Loucy (cell line): ENCODE measurements at regions not wholly inside any gene's neighbourhood (a gene's known extent, or its start where the extent isn't known, plus 50 kb on each side); places are given as distances from the start of the nearest gene placed in this dataset.

ENCODE experiments used
- CTCF ChIP-seq: fragments of 200-600 bp; sonication (generic); conservative IDR thresholded peaks from 2 replicates; pipeline ENCODE4 v1.5.1; 2014; ENCODE audit warnings: mild to moderate bottlenecking, antibody characterized with exemption, low read length
- EZH2phosphoT487 ChIP-seq: fragments of 200-600 bp; IDR thresholded peaks from 2 replicates; pipeline ENCODE4 v1.6.1; 2018; ENCODE audit warnings: antibody characterized with exemption, mild to moderate bottlenecking, moderate library complexity, borderline replicate concordance

GRCh38 chr4:83759611-83760010 is 223.7 kb downstream of the GPAT3 start:
- no peak for TF ChIP-seq CTCF
- no peak for TF ChIP-seq EZH2phosphoT487
